HFF-Myc (cell line): ENCODE measurements at regions not wholly inside any gene's neighbourhood (a gene's known extent, or its start where the extent isn't known, plus 50 kb on each side); places are given as distances from the start of the nearest gene placed in this dataset.

ENCODE experiments used
- DNase-seq: peaks from one replicate; pipeline ENCODE4 v3.0.0-alpha.2; 2011; ENCODE audit warnings: low read depth; ENCODE audit errors: extremely low read depth
- H3K4me3 ChIP-seq: replicated peaks from 2 replicates; pipeline ENCODE4 v1.5.1; 2011; ENCODE audit warnings: low read depth, mild to moderate bottlenecking, control low read depth, low read length
- CTCF ChIP-seq: IDR thresholded peaks from 2 replicates; pipeline ENCODE4 v1.5.1; 2012; ENCODE audit warnings: mild to moderate bottlenecking, low read depth, low read length, control low read depth; ENCODE audit errors: missing control alignments

- TF ChIP-seq CTCF, result no peak
- DNase-seq, result no peak
- H3K4me3 ChIP-seq, result no peak overlapping the region
Measured at GRCh38 chr18:54716586-54716985, 111.7 kb upstream of the RAB27B start.

- no peak overlapping the region for H3K4me3 ChIP-seq
- DNase-seq, result no peak
- TF ChIP-seq CTCF, result no peak
Measured at GRCh38 chr18:54717673-54718407, 110.4 kb upstream of the RAB27B start.

GRCh38 chr18:54718408-54718773, 109.9 kb upstream of the RAB27B start:
- no peak overlapping the region for H3K4me3 ChIP-seq
- TF ChIP-seq CTCF, result no peak
- DNase-seq, result no peak

- TF ChIP-seq CTCF, result no peak
- no peak overlapping the region for H3K4me3 ChIP-seq
- DNase-seq, result no peak
Measured at GRCh38 chr18:54720620-54721019, 107.7 kb upstream of the RAB27B start.

- TF ChIP-seq CTCF, result no peak
- DNase-seq, result no peak
- no peak overlapping the region for H3K4me3 ChIP-seq
Measured at GRCh38 chr18:54726143-54726542, 102.1 kb upstream of the RAB27B start.

- TF ChIP-seq CTCF, result no peak
- DNase-seq, result peak; percentile 37
- no peak overlapping the region for H3K4me3 ChIP-seq
Measured at GRCh38 chr18:54734059-54734458, 94.2 kb upstream of the RAB27B start.

- H3K4me3 ChIP-seq, result no peak overlapping the region
- DNase-seq, result no peak
- no peak for TF ChIP-seq CTCF
Measured at GRCh38 chr18:54736981-54737380, 91.3 kb upstream of the RAB27B start.
